NB4 (cell line): ENCODE measurements at regions not wholly inside any gene's neighbourhood (a gene's known extent, or its start where the extent isn't known, plus 50 kb on each side); places are given as distances from the start of the nearest gene placed in this dataset.

Source experiments
- POLR2A ChIP-seq: IDR thresholded peaks from 2 replicates; pipeline ENCODE4 v1.6.1; 2011; ENCODE audit warnings: mild to moderate bottlenecking; ENCODE audit not compliant: insufficient read length; ENCODE audit errors: extremely low read depth
- TF ChIP-seq, protein P1 (sequence below): IDR thresholded peaks from 2 replicates; pipeline ENCODE4 v1.6.1; 2011; ENCODE audit warnings: low read depth, low read length
- TF ChIP-seq, protein P2 (sequence below): IDR thresholded peaks from one replicate; pipeline ENCODE4 v1.5.1; 2012; ENCODE audit warnings: low read depth, low read length

GRCh38 chr16:77612596-77612995 lies 109.7 kb upstream of the NUDT7 start:
- TF ChIP-seq, protein P1, sequence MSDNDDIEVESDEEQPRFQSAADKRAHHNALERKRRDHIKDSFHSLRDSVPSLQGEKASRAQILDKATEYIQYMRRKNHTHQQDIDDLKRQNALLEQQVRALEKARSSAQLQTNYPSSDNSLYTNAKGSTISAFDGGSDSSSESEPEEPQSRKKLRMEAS = no peak
- TF ChIP-seq, protein P2, sequence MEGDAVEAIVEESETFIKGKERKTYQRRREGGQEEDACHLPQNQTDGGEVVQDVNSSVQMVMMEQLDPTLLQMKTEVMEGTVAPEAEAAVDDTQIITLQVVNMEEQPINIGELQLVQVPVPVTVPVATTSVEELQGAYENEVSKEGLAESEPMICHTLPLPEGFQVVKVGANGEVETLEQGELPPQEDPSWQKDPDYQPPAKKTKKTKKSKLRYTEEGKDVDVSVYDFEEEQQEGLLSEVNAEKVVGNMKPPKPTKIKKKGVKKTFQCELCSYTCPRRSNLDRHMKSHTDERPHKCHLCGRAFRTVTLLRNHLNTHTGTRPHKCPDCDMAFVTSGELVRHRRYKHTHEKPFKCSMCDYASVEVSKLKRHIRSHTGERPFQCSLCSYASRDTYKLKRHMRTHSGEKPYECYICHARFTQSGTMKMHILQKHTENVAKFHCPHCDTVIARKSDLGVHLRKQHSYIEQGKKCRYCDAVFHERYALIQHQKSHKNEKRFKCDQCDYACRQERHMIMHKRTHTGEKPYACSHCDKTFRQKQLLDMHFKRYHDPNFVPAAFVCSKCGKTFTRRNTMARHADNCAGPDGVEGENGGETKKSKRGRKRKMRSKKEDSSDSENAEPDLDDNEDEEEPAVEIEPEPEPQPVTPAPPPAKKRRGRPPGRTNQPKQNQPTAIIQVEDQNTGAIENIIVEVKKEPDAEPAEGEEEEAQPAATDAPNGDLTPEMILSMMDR = no peak
- TF ChIP-seq POLR2A = no peak
